ENCODE measurements at regions not wholly inside any gene's neighbourhood (a gene's known extent, or its start where the extent isn't known, plus 50 kb on each side); places are given as distances from the start of the nearest gene placed in this dataset.

DNA sequence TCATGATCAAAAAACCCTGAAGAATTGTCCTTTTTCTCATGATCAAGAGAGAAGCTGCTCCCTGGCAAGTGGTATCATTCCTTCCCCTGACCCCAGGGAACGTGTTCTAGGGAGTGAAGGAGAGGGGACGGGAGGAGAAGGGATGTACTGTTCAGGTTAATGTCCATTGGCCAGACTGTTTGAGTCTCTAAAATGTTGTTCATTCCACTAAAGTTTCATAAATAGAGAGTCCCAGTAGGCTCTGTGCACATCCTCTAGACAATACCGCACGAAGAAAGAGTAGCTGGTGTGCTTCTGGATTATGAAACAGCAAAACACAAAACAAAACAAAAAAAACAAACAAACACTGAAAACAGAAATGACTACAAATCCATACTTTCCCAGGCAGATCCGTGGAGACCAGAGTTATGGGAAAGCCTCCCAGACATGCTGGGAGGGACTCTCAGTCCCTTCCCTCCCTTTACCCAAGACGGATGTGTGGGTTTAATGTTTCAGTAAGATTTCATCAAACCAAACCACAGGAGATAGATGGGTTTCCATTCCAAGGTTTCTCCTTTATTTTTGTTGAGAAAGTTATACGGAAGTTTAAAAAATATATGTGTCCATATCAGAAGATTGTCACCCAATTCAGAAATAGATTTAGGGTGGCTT, 66.5 kb upstream of the TNS3 start:
- intact Hi-C loops (cut with DNase I, micrococcal nuclease) = no loop called here
- Histone ChIP-seq H3K9me3 (no peaks in the 10 kb centered on the region), H3K36me3 (ENCODE audit: low read depth) (no peaks in the 10 kb centered on the region), H3K4me3 (no peak overlapping the region), H3K4me1 (ENCODE audit: low read depth) (no peaks in the 10 kb centered on the region)
- no peak for ATAC-seq
- no peak for DNase-seq
- TF ChIP-seq, protein P1, sequence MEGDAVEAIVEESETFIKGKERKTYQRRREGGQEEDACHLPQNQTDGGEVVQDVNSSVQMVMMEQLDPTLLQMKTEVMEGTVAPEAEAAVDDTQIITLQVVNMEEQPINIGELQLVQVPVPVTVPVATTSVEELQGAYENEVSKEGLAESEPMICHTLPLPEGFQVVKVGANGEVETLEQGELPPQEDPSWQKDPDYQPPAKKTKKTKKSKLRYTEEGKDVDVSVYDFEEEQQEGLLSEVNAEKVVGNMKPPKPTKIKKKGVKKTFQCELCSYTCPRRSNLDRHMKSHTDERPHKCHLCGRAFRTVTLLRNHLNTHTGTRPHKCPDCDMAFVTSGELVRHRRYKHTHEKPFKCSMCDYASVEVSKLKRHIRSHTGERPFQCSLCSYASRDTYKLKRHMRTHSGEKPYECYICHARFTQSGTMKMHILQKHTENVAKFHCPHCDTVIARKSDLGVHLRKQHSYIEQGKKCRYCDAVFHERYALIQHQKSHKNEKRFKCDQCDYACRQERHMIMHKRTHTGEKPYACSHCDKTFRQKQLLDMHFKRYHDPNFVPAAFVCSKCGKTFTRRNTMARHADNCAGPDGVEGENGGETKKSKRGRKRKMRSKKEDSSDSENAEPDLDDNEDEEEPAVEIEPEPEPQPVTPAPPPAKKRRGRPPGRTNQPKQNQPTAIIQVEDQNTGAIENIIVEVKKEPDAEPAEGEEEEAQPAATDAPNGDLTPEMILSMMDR (IDR thresholded peaks at IDR 0.05) = no peak

DNA sequence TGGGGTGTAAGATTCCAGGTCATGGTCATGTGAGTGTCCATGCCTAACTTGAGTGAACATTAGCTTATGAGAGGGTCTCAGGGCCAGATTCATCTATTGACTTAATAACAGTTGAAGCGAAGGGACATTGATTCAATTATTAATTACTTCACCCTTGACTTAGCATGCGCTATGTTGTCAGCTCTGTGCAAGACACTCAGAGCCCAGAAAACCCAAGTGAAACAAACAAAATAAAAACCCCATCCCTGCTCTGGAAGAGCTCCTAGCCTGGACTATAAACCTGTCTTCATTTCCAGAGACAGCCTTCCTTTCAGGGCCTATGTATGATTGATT, 66.0 kb upstream of the TNS3 start:
- Histone ChIP-seq H3K9me3 (no peaks in the 10 kb centered on the region), H3K4me3 (no peak overlapping the region), H3K4me1 (ENCODE audit: low read depth) (no peaks in the 10 kb centered on the region), H3K36me3 (ENCODE audit: low read depth) (no peaks in the 10 kb centered on the region)
- intact Hi-C loops (cut with DNase I, micrococcal nuclease) = no loop called here
- ATAC-seq (no peak), DNase-seq (no peak)
- TF ChIP-seq, protein P1 (IDR thresholded peaks at IDR 0.05) = no peak

DNA sequence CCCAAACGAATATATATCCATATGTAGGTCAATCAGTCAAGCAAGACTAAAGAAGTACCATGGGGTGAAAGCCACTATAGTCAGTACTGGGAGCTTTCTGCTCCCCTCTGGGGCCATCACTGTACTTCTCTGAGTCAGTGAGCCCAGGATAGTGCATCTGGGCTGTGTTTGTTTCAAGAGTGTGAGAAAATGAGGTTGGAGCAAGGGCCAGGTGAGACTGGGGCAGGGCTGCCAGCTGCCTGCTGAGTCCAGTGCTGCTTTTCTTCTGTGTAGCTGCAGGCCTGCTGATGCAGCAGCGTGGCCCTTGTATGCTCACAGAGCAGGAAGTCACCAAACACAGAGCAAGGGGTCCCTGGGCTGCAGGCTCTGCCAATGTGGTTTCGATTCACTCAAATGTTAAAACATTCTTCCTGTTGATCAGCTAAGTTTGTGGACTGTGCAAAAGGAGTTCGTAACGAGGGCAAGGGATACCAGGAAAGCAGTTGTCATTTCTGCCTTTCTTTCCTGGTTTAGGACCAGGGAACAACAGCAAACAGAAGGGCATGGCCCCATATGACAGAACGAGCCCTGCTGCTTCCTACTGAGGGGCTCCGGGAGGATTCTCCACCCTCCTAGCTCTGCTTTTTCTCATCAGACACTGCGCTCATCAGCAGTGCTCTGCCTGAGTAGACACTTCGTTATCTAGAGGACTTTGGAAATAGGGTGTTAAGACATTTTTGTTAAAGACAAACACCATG, 65.4 kb upstream of the TNS3 start:
- ATAC-seq = peak; percentile 69
- TF ChIP-seq, protein P1 (IDR thresholded peaks at IDR 0.05) = no peak
- intact Hi-C loops (cut with DNase I, micrococcal nuclease) = no loop called here
- H3K4me3 ChIP-seq = no peak overlapping the region
- H3K9me3 ChIP-seq = no peaks in the 10 kb centered on the region
- H3K4me1 ChIP-seq (ENCODE audit: low read depth) = no peaks in the 10 kb centered on the region
- DNase-seq = no peak
- no peaks in the 10 kb centered on the region for H3K36me3 ChIP-seq (ENCODE audit: low read depth)

DNA sequence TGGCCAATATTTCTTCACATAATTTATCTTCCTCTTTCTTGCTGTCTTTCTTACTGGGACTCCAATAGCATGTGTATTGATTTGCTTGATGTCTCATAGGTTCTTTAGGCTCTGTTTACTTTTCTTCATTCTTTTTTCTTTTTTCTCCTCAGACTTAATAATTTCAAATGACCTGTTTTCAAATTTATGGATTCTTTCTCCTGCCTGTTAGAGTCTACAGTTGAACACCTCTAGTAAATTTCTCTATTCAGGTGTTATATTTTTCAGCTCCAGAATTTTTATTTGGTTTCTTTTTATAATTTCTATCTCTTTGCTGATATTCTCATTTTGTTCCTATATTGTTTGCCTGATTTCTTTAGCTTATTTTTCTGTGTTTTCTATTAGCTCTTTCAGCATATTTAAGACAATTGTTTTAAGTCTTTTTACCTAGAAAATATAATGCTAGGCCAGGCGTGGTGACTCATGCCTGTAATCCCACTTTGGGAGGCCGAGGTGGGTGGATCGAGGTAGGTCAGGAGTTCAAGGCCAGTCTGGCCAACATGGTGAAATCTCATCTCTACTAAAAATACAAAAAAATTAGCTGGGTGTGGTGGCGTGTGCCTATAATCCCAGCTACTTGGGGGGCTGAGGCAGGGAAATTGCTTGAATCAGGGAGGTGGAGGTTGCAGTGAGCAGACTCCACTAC, 61.9 kb upstream of the TNS3 start:
- ATAC-seq (no peak), DNase-seq (no peak)
- TF ChIP-seq, protein P1 (IDR thresholded peaks at IDR 0.05) = no peak
- Histone ChIP-seq H3K36me3 (ENCODE audit: low read depth) (no peaks in the 10 kb centered on the region), H3K9me3 (no peaks in the 10 kb centered on the region), H3K4me1 (ENCODE audit: low read depth) (no peaks in the 10 kb centered on the region), H3K4me3 (no peak overlapping the region)
- intact Hi-C loops (cut with DNase I, micrococcal nuclease) = no loop called here

DNA sequence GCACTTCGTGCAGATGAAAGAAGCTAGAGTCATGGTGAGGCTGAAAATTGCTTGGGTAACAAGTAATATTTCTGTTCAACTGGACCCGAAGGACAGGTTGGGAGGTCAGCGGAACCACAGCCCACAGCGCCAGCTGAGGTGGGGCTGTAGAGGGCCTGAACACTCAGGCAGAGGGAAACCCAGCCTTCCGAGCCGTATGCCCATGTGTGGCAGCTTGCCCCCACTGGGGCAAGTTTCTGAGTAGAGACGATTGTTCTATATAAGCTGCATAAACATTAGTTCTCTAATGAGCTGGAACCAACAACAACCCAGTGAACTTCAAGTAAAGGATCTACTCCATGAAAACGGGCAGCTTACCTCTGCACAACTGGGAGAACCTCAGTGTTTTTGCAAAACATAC, 58.4 kb upstream of the TNS3 start:
- Histone ChIP-seq H3K9me3 (no peaks in the 10 kb centered on the region), H3K4me3 (no peak overlapping the region), H3K36me3 (ENCODE audit: low read depth) (no peaks in the 10 kb centered on the region), H3K4me1 (ENCODE audit: low read depth) (peaks cover 3% of the 10 kb centered on the region)
- ATAC-seq (no peak), DNase-seq (no peak)
- intact Hi-C loops (cut with DNase I, micrococcal nuclease) = no loop called here
- TF ChIP-seq, protein P1 (IDR thresholded peaks at IDR 0.05) = no peak
